ENCODE measurements at regions not wholly inside any gene's neighbourhood (a gene's known extent, or its start where the extent isn't known, plus 50 kb on each side); places are given as distances from the start of the nearest gene placed in this dataset.

- Mint-ChIP-seq H3K27me3 (ENCODE audit: low read depth, unreplicated experiment) (no peaks in the 10 kb centered on the region), H3K27ac (ENCODE audit: unreplicated experiment) (peak overlapping the region; percentile 70), H3K4me1 (ENCODE audit: low read depth, unreplicated experiment) (peaks cover 29% of the 10 kb centered on the region), H3K4me3 (ENCODE audit: unreplicated experiment) (no peak overlapping the region), H3K36me3 (ENCODE audit: low read depth, unreplicated experiment) (no peaks in the 10 kb centered on the region), H3K9me3 (ENCODE audit: unreplicated experiment) (no peaks in the 10 kb centered on the region)
- Histone ChIP-seq H3K4me3 (ENCODE audit: insufficient read depth, low read depth, low read length) (no peak overlapping the region), H3K79me2 (ENCODE audit: insufficient read depth, low read length) (no peaks in the 10 kb centered on the region), H3K9ac (ENCODE audit: low read length) (peak overlapping the region; percentile 15), H3K4me1 (ENCODE audit: insufficient read depth, low read length) (peaks cover 18% of the 10 kb centered on the region), H3K4me2 (ENCODE audit: low read length) (peak overlapping the region; percentile 64), H3K9me3 (ENCODE audit: insufficient read depth, low read depth, low read length) (no peaks in the 10 kb centered on the region), H3K27ac (ENCODE audit: low read depth, low read length) (peak overlapping the region; percentile 55), H4K20me1 (ENCODE audit: insufficient read depth, low read length) (no peaks in the 10 kb centered on the region), H3K27me3 (ENCODE audit: insufficient read depth, low read length) (no peaks in the 10 kb centered on the region), H3K36me3 (ENCODE audit: insufficient read depth, low read length) (no peaks in the 10 kb centered on the region), H2AFZ (ENCODE audit: low read depth, low read length) (peak overlapping the region; percentile 54)
- TF ChIP-seq EZH2 (IDR thresholded peaks at IDR 0.05; ENCODE audit: insufficient read depth, low read length) (no peak), CTCF (IDR thresholded peaks at IDR 0.05; ENCODE audit: insufficient read depth, low read depth, low read length) (peak; percentile 82)
- FAIRE-seq (peak; percentile 87), DNase-seq (ENCODE audit: low read depth) (peak; percentile 82)
These were observed 1232.3 kb upstream of the ZEB2 start for GRCh38 chr2:145752091-145752806.

- H3K36me3 ChIP-seq (ENCODE audit: insufficient read depth, low read length) = no peaks in the 10 kb centered on the region
- Mint-ChIP-seq H3K27me3 (ENCODE audit: low read depth, unreplicated experiment) (no peaks in the 10 kb centered on the region), H3K27ac (ENCODE audit: unreplicated experiment) (peak overlapping the region; percentile 70), H3K36me3 (ENCODE audit: low read depth, unreplicated experiment) (no peaks in the 10 kb centered on the region), H3K9me3 (ENCODE audit: unreplicated experiment) (no peaks in the 10 kb centered on the region), H3K4me1 (ENCODE audit: low read depth, unreplicated experiment) (peaks cover 29% of the 10 kb centered on the region), H3K4me3 (ENCODE audit: unreplicated experiment) (no peak overlapping the region)
- H3K4me2 ChIP-seq (ENCODE audit: low read length) = peak overlapping the region; percentile 64
- H3K27me3 ChIP-seq (ENCODE audit: insufficient read depth, low read length) = no peaks in the 10 kb centered on the region
- no peaks in the 10 kb centered on the region for H3K9me3 ChIP-seq (ENCODE audit: insufficient read depth, low read depth, low read length)
- DNase-seq (ENCODE audit: low read depth) (peak; percentile 78), FAIRE-seq (peak; percentile 93)
- peak overlapping the region; percentile 55 for H3K27ac ChIP-seq (ENCODE audit: low read depth, low read length)
- no peak for TF ChIP-seq CTCF (IDR thresholded peaks at IDR 0.05; ENCODE audit: insufficient read depth, low read depth, low read length)
- no peak for TF ChIP-seq EZH2 (IDR thresholded peaks at IDR 0.05; ENCODE audit: insufficient read depth, low read length)
- H3K4me3 ChIP-seq (ENCODE audit: insufficient read depth, low read depth, low read length) = no peak overlapping the region
- no peaks in the 10 kb centered on the region for H3K79me2 ChIP-seq (ENCODE audit: insufficient read depth, low read length)
- H3K4me1 ChIP-seq (ENCODE audit: insufficient read depth, low read length) = peaks cover 18% of the 10 kb centered on the region
- no peaks in the 10 kb centered on the region for H4K20me1 ChIP-seq (ENCODE audit: insufficient read depth, low read length)
- peak overlapping the region; percentile 3 for H2AFZ ChIP-seq (ENCODE audit: low read depth, low read length)
- H3K9ac ChIP-seq (ENCODE audit: low read length) = peak overlapping the region; percentile 14
These were observed 1231.7 kb upstream of the ZEB2 start for GRCh38 chr2:145751629-145752028.

- H3K4me1 Mint-ChIP-seq (ENCODE audit: low read depth, unreplicated experiment) = peaks cover 29% of the 10 kb centered on the region
- H3K9ac ChIP-seq (ENCODE audit: low read length) = no peak overlapping the region
- H4K20me1 ChIP-seq (ENCODE audit: insufficient read depth, low read length) = no peaks in the 10 kb centered on the region
- no peaks in the 10 kb centered on the region for H3K27me3 ChIP-seq (ENCODE audit: insufficient read depth, low read length)
- no peaks in the 10 kb centered on the region for H3K9me3 Mint-ChIP-seq (ENCODE audit: unreplicated experiment)
- H3K27ac Mint-ChIP-seq (ENCODE audit: unreplicated experiment) = peak overlapping the region; percentile 1
- FAIRE-seq (no peak), DNase-seq (ENCODE audit: low read depth) (no peak)
- H3K36me3 Mint-ChIP-seq (ENCODE audit: low read depth, unreplicated experiment) = no peaks in the 10 kb centered on the region
- no peaks in the 10 kb centered on the region for H3K9me3 ChIP-seq (ENCODE audit: insufficient read depth, low read depth, low read length)
- no peak overlapping the region for H3K4me3 ChIP-seq (ENCODE audit: insufficient read depth, low read depth, low read length)
- peaks cover 18% of the 10 kb centered on the region for H3K4me1 ChIP-seq (ENCODE audit: insufficient read depth, low read length)
- peak overlapping the region; percentile 54 for H2AFZ ChIP-seq (ENCODE audit: low read depth, low read length)
- no peak for TF ChIP-seq EZH2 (IDR thresholded peaks at IDR 0.05; ENCODE audit: insufficient read depth, low read length)
- no peak for TF ChIP-seq CTCF (IDR thresholded peaks at IDR 0.05; ENCODE audit: insufficient read depth, low read depth, low read length)
- H3K36me3 ChIP-seq (ENCODE audit: insufficient read depth, low read length) = no peaks in the 10 kb centered on the region
- H3K4me3 Mint-ChIP-seq (ENCODE audit: unreplicated experiment) = no peak overlapping the region
- H3K27ac ChIP-seq (ENCODE audit: low read depth, low read length) = peak overlapping the region; percentile 55
- H3K27me3 Mint-ChIP-seq (ENCODE audit: low read depth, unreplicated experiment) = no peaks in the 10 kb centered on the region
- peak overlapping the region; percentile 64 for H3K4me2 ChIP-seq (ENCODE audit: low read length)
- H3K79me2 ChIP-seq (ENCODE audit: insufficient read depth, low read length) = no peaks in the 10 kb centered on the region
These were observed 1231.2 kb upstream of the ZEB2 start for GRCh38 chr2:145751155-145751554.

Data from astrocyte (in vitro differentiated cells and primary cell).